BLaER1 (cell line): ENCODE measurements at regions not wholly inside any gene's neighbourhood (a gene's known extent, or its start where the extent isn't known, plus 50 kb on each side); places are given as distances from the start of the nearest gene placed in this dataset.

Experiments used
- H3K27ac ChIP-seq: shearing (Covaris generic); formaldehyde crosslinking; 2 replicates; pipeline ENCODE4 v1.8.1; 2022
- H3K27me3 ChIP-seq: shearing (Covaris generic); formaldehyde crosslinking; 2 replicates; pipeline ENCODE4 v1.8.1; 2022
- H3K36me3 ChIP-seq: shearing (Covaris generic); formaldehyde crosslinking; 2 replicates; pipeline ENCODE4 v1.8.1; 2022
- H3K4me1 ChIP-seq: shearing (Covaris generic); formaldehyde crosslinking; 2 replicates; pipeline ENCODE4 v1.8.1; 2022
- H3K4me2 ChIP-seq: shearing (Covaris generic); formaldehyde crosslinking; 2 replicates; pipeline ENCODE4 v1.8.1; 2022
- H3K4me3 ChIP-seq: shearing (Covaris generic); formaldehyde crosslinking; 2 replicates; pipeline ENCODE4 v1.8.1; 2022
- H3K9ac ChIP-seq: shearing (Covaris generic); formaldehyde crosslinking; 2 replicates; pipeline ENCODE4 v1.8.1; 2022
- H3K9me3 ChIP-seq: shearing (Covaris generic); formaldehyde crosslinking; 2 replicates; pipeline ENCODE4 v1.8.1; 2022
- H4K20me1 ChIP-seq: shearing (Covaris generic); formaldehyde crosslinking; 2 replicates; pipeline ENCODE4 v1.8.1; 2022
- Cebpa-rat ChIP-seq: shearing (Covaris generic); IDR thresholded peaks from 2 replicates; pipeline ENCODE4 v1.8.1; 2022

DNA sequence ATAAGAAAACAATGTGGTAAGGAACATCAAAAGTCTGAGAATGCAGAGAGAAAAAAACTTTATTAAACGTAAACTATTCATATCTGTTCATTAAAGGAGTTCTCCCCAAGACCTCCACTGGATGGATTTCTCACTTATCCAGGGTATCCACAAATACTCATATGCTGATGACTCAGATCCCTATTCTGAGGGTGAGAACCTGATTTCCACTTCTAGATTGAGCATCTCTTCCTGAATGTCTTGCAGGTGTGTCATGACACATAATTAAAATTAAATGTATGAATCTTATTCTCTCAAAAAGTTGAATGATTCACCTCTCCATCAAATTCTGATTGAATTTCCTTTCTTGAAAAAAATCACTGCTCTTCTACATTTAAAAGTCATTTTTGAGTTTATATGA, 199.9 kb downstream of the MFSD1 start:
- no peaks in the 10 kb centered on the region for H4K20me1 ChIP-seq
- H3K36me3 ChIP-seq, result no peaks in the 10 kb centered on the region
- H3K4me2 ChIP-seq, result no peak overlapping the region
- H3K4me1 ChIP-seq, result no peaks in the 10 kb centered on the region
- H3K9me3 ChIP-seq, result no peaks in the 10 kb centered on the region
- no peak overlapping the region for H3K4me3 ChIP-seq
- H3K9ac ChIP-seq, result no peak overlapping the region
- H3K27me3 ChIP-seq, result no peaks in the 10 kb centered on the region
- H3K27ac ChIP-seq, result no peak overlapping the region
- TF ChIP-seq Cebpa-rat, result no peak

DNA sequence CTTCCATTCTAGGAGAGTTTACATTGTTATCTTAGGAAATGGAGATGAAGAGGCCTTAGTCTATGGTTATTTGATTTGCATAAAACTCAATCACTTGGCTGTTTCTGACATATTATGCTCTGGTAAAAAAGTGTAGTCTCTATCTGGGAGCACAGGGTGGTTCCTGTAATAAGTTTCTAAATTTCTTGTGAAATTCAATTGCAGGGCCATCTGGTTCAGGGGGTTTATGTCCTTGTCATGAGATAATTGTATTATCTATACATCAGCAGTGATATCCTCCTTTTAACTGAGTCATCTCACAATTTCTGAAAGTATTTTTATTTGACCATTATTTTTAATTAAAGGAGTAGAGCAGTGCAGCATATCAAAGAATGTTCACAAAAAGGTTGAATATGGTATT, 203.3 kb downstream of the MFSD1 start:
- Histone ChIP-seq H3K9ac (no peak overlapping the region), H3K27me3 (no peaks in the 10 kb centered on the region), H3K4me3 (no peak overlapping the region), H3K4me2 (no peak overlapping the region), H3K36me3 (no peaks in the 10 kb centered on the region), H3K9me3 (no peaks in the 10 kb centered on the region), H3K27ac (no peak overlapping the region), H3K4me1 (no peaks in the 10 kb centered on the region), H4K20me1 (no peaks in the 10 kb centered on the region)
- no peak for TF ChIP-seq Cebpa-rat

DNA sequence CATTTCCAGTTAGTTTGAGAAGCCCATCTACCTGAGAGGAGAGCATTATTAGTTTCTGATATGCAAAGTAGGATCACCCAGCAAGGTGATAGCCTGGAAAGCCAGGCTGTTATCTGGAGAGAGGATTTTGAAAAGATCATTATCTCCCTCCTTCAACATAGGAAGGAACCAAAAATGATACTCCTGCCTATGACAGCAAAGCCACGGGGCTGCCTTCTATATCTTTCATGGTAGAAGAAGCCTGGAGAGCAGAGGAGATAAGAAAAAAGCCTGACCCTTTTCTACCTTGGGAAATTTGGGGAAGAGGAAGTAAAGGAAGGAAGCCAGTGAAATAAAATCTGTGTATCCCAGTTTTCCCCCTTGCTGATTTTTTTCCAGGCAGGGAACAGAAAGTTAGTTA, 205.5 kb downstream of the MFSD1 start:
- Histone ChIP-seq H3K9me3 (no peaks in the 10 kb centered on the region), H3K27ac (no peak overlapping the region), H3K27me3 (no peaks in the 10 kb centered on the region), H3K9ac (no peak overlapping the region), H4K20me1 (no peaks in the 10 kb centered on the region), H3K4me3 (no peak overlapping the region), H3K4me1 (no peaks in the 10 kb centered on the region), H3K36me3 (no peaks in the 10 kb centered on the region), H3K4me2 (no peak overlapping the region)
- no peak for TF ChIP-seq Cebpa-rat

DNA sequence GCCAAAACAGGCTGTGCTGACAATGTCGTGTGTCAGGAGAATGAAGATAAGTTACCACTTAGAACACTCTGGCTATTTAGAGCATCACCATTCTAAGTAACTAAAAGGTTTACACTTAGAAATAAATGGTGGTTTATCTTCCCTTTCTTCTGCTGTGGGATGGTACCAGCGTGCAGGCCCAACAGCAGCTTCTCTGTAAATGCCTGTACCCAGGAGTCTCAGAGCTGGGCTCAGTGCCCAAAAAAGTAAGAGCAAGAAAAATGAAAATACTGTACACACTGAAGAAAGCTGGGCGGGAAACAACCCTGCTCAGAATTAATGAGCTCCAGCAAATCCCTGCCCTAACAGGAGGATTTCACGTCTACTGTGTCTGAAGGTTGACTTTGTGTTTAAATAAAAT, 206.5 kb downstream of the MFSD1 start:
- no peaks in the 10 kb centered on the region for H3K4me1 ChIP-seq
- no peak overlapping the region for H3K27ac ChIP-seq
- H3K36me3 ChIP-seq, result no peaks in the 10 kb centered on the region
- TF ChIP-seq Cebpa-rat, result no peak
- H3K27me3 ChIP-seq, result no peaks in the 10 kb centered on the region
- H3K4me2 ChIP-seq, result no peak overlapping the region
- no peak overlapping the region for H3K9ac ChIP-seq
- no peaks in the 10 kb centered on the region for H4K20me1 ChIP-seq
- H3K4me3 ChIP-seq, result no peak overlapping the region
- H3K9me3 ChIP-seq, result no peaks in the 10 kb centered on the region

DNA sequence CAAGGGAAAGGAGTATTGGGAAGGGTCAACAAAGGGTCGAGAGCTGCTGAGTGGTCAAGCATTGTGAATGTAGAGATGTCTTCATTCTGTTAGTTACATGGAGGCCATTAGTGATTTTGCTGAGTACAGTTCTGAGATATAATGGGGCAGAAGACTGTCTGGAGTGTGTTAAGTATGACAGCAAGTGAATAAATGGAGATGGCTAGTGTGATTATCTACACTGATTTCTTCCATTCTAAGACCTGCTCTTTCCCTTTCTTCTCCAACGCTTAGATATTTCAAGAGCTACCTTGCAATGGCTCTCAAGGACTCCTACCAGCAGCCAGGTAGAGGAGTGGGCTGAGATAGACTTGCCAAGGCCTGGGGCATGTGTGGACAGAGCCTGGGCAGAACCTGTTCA, 216.5 kb downstream of the MFSD1 start:
- TF ChIP-seq Cebpa-rat, result no peak

DNA sequence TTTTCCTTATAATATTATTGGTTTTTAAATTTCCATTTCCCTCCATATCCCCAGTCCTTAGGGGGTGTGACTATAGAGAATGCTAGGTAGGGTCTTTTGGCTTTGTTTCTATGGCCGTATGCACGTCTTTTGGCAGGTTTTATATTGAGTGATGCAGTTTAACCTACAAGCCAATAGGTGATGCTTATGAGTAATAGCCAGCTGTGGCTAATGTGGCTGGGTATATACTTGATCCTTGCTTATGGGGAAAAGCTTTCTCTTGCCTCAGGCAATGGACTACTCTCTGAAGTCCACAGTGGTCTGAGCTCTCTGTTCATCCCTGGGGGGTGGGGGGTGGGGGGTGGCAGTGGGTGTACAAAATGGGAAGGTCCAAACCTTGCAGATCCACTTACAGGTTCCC, 223.9 kb downstream of the MFSD1 start:
- H3K27ac ChIP-seq, result no peak overlapping the region
- H3K27me3 ChIP-seq, result no peaks in the 10 kb centered on the region
- H3K36me3 ChIP-seq, result no peaks in the 10 kb centered on the region
- H3K4me3 ChIP-seq, result no peak overlapping the region
- no peak overlapping the region for H3K4me2 ChIP-seq
- H3K4me1 ChIP-seq, result no peaks in the 10 kb centered on the region
- H3K9ac ChIP-seq, result no peak overlapping the region
- H4K20me1 ChIP-seq, result no peaks in the 10 kb centered on the region
- no peak for TF ChIP-seq Cebpa-rat
- peaks cover 51% of the 10 kb centered on the region for H3K9me3 ChIP-seq

More for the DNA sequence above, 216.5 kb downstream of the MFSD1 start:
- Histone ChIP-seq H4K20me1 (no peaks in the 10 kb centered on the region), H3K9ac (no peak overlapping the region), H3K9me3 (peaks cover 24% of the 10 kb centered on the region), H3K27me3 (no peaks in the 10 kb centered on the region), H3K27ac (no peak overlapping the region), H3K4me3 (no peak overlapping the region), H3K4me2 (no peak overlapping the region), H3K4me1 (no peaks in the 10 kb centered on the region), H3K36me3 (no peaks in the 10 kb centered on the region)

DNA sequence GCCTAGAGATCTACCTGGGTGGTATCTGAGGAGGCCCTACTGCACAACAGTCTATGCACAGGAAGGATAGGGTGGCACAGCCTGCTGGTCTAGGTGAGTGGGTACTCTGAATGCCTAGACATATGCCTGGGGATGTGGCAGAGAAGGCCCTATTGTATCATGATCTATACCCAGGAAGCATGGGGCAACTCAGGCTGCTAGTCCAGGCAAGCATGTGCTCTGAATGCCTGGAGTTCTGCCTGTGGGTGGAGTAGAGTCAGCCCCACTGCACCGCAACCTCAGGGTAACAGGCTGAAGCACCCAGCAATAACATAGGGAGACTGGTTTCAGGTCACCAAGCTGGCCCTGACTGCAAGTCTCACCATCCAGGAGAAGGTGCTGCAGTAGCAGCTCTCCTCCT, 224.7 kb downstream of the MFSD1 start:
- no peak overlapping the region for H3K9ac ChIP-seq
- no peaks in the 10 kb centered on the region for H3K36me3 ChIP-seq
- H3K27ac ChIP-seq, result no peak overlapping the region
- TF ChIP-seq Cebpa-rat, result no peak
- H3K9me3 ChIP-seq, result peaks cover 45% of the 10 kb centered on the region
- no peaks in the 10 kb centered on the region for H3K4me1 ChIP-seq
- H3K27me3 ChIP-seq, result no peaks in the 10 kb centered on the region
- H3K4me2 ChIP-seq, result no peak overlapping the region
- no peak overlapping the region for H3K4me3 ChIP-seq
- no peaks in the 10 kb centered on the region for H4K20me1 ChIP-seq

DNA sequence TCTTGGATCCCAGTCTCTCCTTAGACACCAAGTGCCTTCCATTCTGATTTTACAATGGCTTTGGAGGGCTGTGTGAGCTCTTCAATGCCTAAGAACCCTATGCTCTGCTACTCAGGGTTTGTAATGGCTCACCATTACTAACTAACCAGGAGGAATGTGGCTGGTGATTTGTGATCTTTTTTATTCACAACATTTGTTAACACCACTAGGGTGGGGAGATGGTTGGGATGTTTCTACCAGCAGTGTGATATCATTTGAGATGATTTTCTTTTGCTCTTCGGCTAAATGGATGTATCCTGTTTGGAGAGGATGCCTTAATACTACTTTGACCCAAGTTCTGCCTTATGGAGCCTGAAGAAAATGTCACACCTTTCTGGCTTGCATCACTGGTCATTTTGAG, 226.9 kb downstream of the MFSD1 start:
- no peaks in the 10 kb centered on the region for H3K36me3 ChIP-seq
- TF ChIP-seq Cebpa-rat, result no peak
- H3K4me3 ChIP-seq, result no peak overlapping the region
- H3K27me3 ChIP-seq, result no peaks in the 10 kb centered on the region
- H3K4me1 ChIP-seq, result no peaks in the 10 kb centered on the region
- H4K20me1 ChIP-seq, result no peaks in the 10 kb centered on the region
- no peak overlapping the region for H3K27ac ChIP-seq
- H3K4me2 ChIP-seq, result no peak overlapping the region
- H3K9me3 ChIP-seq, result peaks cover 23% of the 10 kb centered on the region; the same call in 1 of the 2 replicates
- no peak overlapping the region for H3K9ac ChIP-seq

DNA sequence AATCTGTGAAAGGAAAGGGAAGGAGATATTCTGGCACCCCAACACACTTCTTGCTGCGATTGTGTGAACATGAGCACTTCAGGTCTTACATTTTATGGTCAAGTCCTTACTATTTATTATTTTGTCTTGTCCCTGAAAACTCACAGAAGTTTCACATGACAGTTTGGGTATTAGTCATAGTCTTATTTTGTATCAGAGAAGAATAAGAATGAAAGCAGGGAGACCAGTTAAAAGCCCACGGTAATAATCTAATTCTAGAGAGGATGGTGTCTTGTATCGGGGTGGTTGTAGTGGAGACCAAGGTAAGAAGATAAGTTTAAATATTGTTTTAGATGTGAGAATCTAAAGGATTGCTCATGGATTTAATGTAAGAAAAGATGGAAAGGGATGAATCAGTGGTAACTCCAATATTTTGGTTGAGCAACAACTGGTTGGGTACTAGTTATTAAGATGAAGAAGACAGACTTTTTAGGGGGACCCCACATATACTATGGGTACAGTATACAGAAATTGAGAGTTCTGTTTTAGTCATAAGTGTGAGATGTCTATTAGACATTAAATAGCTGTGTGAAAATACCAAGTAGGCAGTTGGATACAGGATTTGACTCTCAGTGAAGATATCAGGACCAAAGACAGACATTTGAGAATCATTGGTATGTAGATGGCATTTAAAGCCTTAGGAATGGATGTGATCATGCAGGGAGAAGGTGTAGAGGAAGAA, 227.6 kb downstream of the MFSD1 start:
- Histone ChIP-seq H3K9me3 (peaks cover 15% of the 10 kb centered on the region; the same call in 1 of the 2 replicates), H3K4me1 (no peaks in the 10 kb centered on the region), H4K20me1 (no peaks in the 10 kb centered on the region), H3K4me2 (no peak overlapping the region), H3K27me3 (no peaks in the 10 kb centered on the region), H3K27ac (no peak overlapping the region), H3K36me3 (no peaks in the 10 kb centered on the region), H3K4me3 (no peak overlapping the region), H3K9ac (no peak overlapping the region)
- no peak for TF ChIP-seq Cebpa-rat

DNA sequence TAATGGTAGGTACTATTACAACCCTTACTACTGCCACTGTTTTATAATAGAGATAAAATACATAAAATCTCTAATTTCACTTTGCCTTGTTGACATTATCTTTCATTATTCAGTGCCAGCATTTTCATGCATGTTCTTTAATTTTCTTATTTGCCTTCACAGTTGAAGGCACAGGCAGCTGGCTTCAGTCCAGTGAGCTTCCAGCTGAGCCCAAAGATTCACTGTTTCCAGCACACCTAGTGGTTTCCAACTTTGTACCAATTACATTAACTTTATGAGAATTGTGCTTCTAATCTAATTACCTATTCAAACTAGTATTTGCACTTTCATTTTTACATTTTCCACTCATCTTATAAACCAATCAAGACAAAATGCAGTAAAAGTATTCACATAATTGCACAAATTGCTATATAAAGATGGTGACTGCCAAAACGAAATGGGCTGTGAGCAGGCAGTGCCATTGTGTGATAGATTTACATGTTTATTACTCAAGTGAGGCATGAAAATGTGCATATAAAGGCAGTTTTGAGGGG, 228.3 kb downstream of the MFSD1 start:
- H4K20me1 ChIP-seq, result no peaks in the 10 kb centered on the region
- H3K4me3 ChIP-seq, result no peak overlapping the region
- H3K36me3 ChIP-seq, result no peaks in the 10 kb centered on the region
- no peak overlapping the region for H3K27ac ChIP-seq
- H3K4me1 ChIP-seq, result peaks cover 4% of the 10 kb centered on the region; the same call in 1 of the 2 replicates
- no peak overlapping the region for H3K9ac ChIP-seq
- H3K27me3 ChIP-seq, result no peaks in the 10 kb centered on the region
- no peak overlapping the region for H3K4me2 ChIP-seq
- H3K9me3 ChIP-seq, result 0 out of 2 replicates have a peak, but pooled peaks cover 11% of the 10 kb centered on the region
- no peak for TF ChIP-seq Cebpa-rat
